ENCODE measurements at regions not wholly inside any gene's neighbourhood (a gene's known extent, or its start where the extent isn't known, plus 50 kb on each side); places are given as distances from the start of the nearest gene placed in this dataset.

GRCh38 chr1:30286988-30287839 is 436.2 kb downstream of the MATN1 start:
- DNase-seq (ENCODE audit: low spot score) = no peak

DNA sequence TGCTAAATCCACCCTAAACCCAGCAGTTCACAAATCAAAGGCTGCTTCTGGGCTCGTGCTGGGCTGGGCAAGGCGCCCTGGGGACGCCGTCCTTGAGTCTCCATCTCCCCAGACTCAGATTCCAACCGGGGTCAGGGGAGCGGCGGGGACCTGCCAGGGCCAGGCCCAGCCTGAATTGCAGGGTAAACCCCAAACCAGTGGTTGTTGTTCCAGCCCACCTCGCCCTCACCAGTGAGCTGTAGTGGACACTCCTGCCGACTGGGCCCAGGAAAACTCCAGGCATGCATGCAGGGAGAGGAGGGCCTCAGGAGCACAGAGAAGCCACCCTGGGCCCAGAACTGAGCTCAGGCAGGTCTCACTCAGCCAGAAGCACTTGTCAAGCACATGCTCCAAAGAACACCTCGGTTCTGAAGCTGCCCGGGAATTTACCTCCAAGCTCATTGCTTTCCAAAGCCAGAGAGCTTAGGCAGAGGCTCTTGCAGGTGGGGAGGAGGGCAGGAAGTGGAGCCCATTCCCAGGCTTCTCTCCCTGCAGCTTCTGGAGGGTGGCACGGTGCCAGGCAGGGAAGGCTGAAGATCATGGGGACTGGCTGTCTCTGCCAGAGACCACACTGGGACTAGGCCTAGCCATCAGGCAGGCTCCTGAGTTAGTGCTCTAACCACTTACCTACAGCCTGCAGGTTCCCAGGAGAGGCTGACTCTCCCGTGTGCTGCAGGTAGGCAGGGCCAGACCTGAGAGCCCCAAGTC is 437.0 kb downstream of the MATN1 start:
- DNase-seq (ENCODE audit: low spot score) = no peak

- no peak for DNase-seq (ENCODE audit: low spot score)
These were observed 437.9 kb downstream of the MATN1 start for GRCh38 chr1:30285501-30285932.

DNA sequence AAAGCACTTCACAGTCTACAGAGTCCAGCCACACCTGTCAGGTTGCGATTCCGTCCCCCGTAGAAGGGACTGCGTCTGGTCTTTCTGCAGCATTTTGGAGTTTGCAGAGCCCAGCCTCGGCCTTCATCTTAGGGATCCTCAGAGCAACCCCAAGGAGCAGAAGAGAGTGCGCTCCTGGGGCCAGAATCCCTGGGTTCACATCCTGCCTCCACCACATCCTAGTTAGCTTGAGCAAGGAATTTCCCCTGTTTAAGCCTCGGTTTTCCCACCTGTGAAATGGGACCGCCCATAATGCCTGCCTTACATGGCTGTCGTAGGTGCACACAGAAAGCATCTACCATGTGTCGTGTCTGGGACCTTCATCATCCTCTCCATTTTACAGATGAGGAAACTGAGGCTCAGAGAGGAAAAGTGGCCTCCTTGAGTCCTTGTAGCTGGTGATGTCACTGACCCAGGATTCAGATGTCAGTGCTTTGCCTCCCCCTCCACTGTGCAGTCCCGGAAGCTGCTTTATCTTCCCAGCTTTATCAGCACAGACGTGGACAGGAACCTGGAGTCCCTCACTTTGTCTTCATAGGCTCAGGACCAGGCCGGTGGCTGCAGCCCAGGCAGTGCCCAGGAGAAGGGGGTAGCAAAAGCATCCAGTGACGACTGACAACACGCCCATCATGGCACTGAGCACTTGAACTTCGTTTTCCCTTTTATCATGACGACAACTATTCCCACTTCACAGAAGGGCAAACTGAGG is 438.5 kb downstream of the MATN1 start:
- no peak for DNase-seq (ENCODE audit: low spot score)

- no peak for DNase-seq (ENCODE audit: low spot score)
These were observed 439.2 kb downstream of the MATN1 start for GRCh38 chr1:30284226-30284625.

DNA sequence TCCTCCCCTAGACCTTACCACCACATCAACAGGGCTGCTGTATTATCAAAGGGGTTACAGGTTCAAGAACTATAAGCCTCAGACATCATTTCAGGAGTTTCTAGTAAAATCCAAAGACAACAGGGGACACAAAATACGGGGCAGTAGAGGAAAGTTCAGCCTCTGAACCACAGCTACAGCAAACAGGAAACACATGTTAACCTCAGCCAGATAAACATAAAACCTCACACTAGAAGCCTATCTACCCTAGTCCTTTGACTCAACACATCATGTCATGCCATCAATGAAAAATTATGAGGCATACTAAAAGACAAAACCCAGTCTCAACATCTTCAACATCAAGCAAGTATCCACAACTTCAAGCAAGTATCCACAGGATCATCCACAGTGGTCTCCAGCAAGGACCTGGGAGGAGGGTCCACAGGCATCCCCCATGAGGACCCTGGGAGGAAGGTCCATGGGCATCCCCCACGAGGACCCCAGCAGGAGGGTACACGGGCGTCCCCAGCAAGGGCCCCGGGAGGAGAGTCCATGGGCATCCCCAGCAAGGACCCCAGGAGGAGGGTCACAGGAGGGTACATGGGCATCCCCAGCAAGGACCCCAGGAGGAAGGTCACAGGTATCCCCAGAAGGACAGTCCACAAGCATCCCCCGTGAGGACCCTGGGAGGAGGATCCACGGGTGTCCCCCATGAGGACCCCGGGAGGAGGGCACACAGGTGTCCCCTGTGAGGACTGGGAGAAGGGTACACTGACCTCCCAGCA is 440.0 kb downstream of the MATN1 start:
- peak; percentile 15 for DNase-seq (ENCODE audit: low spot score)

- no peak for DNase-seq (ENCODE audit: low spot score)
These were observed 442.8 kb downstream of the MATN1 start for GRCh38 chr1:30280572-30280971.

DNA sequence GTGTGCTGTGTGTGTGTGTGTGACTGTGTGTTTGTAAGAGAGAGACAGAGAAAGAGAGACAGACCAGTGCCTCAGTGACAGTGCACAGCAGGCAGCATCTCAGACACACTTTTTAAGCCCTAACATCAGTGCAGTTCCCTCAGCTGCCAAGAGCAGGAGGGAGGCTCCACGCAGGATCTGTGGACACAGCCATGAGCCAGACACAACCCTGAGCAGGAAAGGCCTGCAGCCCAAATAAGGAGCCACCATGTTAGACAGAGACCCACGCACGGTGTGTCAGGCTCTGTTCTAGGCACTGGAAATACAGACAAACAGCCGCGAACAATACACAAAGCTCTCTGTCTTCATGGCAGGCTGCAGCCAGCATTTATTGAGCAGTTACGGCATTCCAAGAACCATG is 445.5 kb downstream of the MATN1 start:
- no peak for DNase-seq (ENCODE audit: low spot score)

GRCh38 chr1:30277415-30277814 is 446.0 kb downstream of the MATN1 start:
- DNase-seq (ENCODE audit: low spot score) = no peak

- DNase-seq (ENCODE audit: low spot score) = no peak
These were observed 447.2 kb downstream of the MATN1 start for GRCh38 chr1:30275926-30276764.

DNA sequence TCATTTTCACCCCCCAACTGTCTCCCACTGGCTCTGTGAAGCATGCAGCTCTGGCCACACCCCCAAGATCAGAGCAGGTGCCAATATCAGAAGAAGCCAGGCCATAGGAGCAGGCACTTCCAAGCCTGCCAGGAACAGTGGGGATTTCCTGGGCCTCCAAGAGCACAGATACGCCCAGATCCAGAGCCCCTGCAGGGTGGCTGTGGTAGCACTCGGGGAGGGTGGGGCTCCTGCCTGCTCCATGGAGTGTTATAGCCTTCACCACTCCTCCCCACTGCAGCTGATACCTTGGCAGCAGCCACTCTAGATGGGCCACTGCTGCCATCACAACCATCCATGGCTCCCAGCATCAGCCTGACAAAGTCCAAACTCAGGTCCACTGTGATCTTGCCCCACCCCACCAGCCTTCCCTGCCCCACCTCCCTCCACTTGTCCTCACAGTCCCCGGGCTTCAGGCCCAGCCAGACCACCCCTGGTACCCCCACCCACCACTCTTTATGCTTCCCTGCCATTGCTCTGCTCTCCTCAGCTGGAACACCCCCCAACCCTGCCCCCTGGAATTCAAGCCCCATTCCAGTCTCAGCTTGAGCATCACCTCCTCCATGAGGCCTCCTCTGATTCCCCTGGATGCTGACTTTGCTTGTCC is 448.3 kb downstream of the MATN1 start:
- DNase-seq (ENCODE audit: low spot score) = no peak

DNA sequence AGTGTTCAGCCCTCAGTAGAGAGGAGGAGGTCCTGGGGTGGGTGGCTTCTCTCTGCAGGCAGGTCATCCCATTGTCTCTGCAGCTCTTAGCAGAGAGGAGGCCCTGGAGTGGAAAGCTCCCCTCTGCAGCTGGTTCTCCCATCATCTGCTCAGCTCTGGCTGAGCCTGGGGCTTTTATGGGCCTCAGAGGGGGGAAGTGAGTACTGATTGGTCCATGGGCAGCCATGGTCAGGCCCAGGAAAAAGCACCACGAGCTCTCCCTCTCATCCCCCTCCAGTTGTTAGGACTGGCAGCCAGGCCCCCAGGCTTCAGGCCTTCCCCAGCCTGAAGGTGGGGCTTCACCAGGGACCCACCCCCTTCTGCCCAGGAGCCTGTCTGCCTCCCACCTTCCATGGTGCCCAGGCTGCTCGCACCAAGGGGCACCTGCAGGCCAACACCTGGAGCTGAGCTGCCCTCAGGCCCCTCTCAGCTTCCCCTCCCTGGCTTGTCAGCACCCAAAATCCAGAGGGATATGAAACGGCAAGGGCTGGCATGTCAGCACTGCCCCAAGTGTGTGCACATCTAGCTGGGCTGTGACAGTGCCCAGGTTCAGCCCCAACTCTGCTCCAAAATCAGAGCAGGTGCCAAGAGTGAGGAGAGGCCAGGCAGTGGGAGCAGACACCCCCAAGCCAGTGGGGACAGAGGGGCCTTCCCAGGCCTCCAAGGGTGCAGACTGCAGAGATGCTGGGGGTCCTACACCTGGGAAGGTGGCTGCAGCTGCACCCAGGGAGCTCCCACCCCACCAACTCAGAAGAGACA is 449.0 kb downstream of the MATN1 start:
- DNase-seq (ENCODE audit: low spot score) = no peak

- DNase-seq (ENCODE audit: low spot score) = no peak
These were observed 449.9 kb downstream of the MATN1 start for GRCh38 chr1:30273456-30273855.

DNA sequence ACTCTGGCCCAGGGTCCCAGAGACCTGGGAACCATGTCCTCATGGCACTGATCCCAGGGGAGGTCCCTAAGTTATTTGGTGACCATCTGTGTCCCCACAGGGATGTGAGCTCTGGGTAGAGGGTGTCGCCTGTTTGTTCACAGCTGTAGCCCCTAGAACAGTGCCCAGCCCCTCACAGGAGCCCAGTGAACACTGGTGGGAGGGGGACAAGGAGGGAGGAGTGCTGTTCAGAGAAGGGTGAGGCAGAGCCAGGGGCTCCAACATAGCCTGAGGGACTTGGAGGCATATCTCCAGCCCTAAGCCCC is 450.4 kb downstream of the MATN1 start:
- no peak for DNase-seq (ENCODE audit: low spot score)

DNA sequence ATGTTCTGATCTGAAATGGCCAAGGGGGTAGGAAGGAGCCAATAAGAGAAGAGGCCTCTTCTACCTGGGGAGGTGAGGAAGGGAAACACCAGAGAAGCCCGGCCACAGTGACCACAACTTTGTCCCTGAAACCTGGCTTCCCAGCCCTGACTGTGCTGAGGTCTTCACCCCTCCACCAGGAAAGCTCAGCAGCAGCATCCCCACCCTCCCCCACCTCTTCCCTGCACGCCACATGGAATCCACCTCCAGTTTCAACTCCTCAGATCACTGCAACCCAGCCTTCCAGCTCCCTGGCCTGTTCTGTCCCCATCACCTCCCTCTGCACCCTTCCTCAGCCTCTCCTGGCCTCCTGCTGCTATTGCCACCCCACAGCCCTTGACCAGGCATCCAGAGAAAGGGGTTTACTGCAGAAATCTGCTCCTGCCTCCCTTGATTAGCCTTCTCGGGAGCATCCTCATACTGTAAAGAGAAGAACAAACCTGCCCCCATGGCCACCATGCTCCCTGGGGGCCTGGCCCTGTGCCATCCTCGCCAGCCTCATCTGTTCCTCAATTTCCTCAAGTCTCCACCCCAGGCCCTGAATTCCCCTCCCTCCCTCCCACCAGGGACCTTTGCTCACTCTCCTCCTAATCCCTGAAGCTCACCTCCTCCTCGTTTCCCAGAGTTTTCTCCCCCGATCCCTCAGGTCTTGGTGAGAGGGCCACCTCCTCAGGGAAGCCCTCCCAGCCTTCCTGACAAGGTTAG is 450.9 kb downstream of the MATN1 start:
- DNase-seq (ENCODE audit: low spot score) = no peak

DNA sequence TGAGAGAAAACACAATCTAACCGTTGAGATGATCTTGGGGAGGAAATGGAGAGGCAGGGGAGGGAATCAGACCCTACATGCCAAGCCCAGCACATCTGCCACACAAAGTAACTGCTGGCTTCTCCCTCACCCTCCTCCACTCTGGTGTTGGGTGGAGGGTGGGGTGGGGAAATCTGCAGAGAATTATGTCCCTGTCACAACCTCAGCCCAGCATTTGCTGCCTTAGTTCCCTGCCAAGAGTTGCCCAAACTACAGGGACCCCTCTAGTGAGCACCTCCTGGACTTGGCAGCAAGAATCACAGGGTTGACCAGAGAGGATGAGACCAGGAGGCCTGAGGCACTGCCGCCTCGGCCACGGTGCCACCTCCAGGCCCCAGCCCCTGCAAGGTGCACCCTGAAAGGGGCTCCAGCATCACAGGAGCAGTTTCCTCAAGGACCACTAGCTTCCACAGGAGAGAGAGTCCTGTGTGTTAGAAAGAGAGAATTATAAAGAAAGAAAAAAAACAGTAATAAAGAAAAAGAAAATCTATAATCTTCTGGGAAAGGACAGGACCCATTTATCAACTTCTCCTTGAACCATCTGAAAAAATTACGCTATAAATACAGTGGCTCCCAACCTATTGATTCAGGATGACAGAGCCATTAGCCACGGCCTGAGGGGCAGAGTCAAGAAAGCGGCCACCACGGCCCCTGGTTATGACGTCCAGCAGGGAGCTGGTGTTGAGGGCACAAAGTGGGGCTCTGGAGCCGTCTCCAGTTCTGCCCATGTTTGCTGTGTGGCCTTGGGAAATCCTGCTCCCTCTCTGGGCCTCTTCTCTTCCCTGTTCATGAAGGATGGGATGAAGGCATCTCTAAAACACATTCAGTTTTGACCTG is 451.7 kb downstream of the MATN1 start:
- DNase-seq (ENCODE audit: low spot score) = no peak

- DNase-seq (ENCODE audit: low spot score) = no peak
These were observed 452.9 kb downstream of the MATN1 start for GRCh38 chr1:30270461-30270860.

Measured in activated CD4-positive, alpha-beta T cell treated with anti-CD3 and anti-CD28 coated beads, Interleukin-2, Interleukin-4, amounts not matched to agents 100 ng/mL and 50 ng/mL, durations not matched to agents 16 hours and 8 hours (primary cell).